ENCODE measurements at regions not wholly inside any gene's neighbourhood (a gene's known extent, or its start where the extent isn't known, plus 50 kb on each side); places are given as distances from the start of the nearest gene placed in this dataset.

DNA sequence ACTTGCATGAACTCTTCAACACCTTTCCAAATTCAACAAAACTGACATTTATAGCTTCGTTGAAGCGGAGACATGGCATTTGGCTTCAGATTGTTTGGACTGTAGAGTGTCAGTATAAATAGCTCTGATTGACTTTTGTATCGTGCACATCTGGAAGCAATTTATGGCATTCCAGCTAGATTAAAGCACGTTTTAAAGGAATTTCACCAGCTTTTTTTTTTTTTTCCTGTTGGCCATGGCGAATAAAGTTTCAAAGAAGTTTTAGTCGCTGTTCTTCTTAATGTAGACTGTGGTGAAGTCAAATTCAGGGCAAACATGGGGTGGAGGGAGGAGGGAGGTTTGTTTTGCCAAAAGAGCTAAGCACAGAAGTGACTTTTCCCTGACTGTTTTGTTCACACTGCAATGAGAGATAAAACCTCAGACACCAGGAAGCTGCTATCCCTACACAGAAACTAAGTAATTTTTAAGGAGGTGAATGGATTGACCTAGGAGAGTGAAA lies 391.0 kb upstream of the RARB start:
- ChIA-PET POLR2A (ENCODE audit: unreplicated experiment) (no interaction called here), CTCF (interaction anchor here (0.6 kb wide), 1 partner anchor 19 kb away, joined by 4 read pairs; no protein-coding TSS in a partner anchor)
- no peak overlapping the region for H3K14ac ChIP-seq (replicated peaks; ENCODE audit: low read depth, low read length)
- no peak overlapping the region for H2BK5ac ChIP-seq (ENCODE audit: low read depth, low read length, poor library complexity, severe bottlenecking)
- H3K4ac ChIP-seq (ENCODE audit: low read depth, low read length), result no peak overlapping the region
- no peaks in the 10 kb centered on the region for H3K4me1 ChIP-seq (ENCODE audit: control insufficient read depth, insufficient read depth, low read length)
- no peak overlapping the region for H4K91ac ChIP-seq (ENCODE audit: insufficient read depth, low read depth, low read length)
- H2BK15ac ChIP-seq (ENCODE audit: low read depth, low read length), result no peak overlapping the region
- ATAC-seq (ENCODE audit: low read depth) (no peak), DNase-seq (no peak)
- H4K20me1 ChIP-seq (ENCODE audit: insufficient read depth, low read length), result no peaks in the 10 kb centered on the region
- no peak overlapping the region for H2AK5ac ChIP-seq (ENCODE audit: low read depth, low read length)
- WGBS, 2 experiments (ENCODE audit: extremely low coverage in 2 of 2, insufficient read length in 1 of 2), result no CpG with 5 or more reads among the region's 6 CpGs
- no peak overlapping the region for H3K23ac ChIP-seq (ENCODE audit: low read depth, low read length)
- no peak overlapping the region for H3K9ac ChIP-seq (ENCODE audit: low read depth, low read length)
- no peaks in the 10 kb centered on the region for H3K9me3 ChIP-seq (ENCODE audit: control insufficient read depth, insufficient read depth, low read length)
- H3K4me3 ChIP-seq (ENCODE audit: insufficient read depth, low read depth, low read length), result no peak overlapping the region
- H2AFZ ChIP-seq (replicated peaks; ENCODE audit: low read length, poor library complexity), result no peak overlapping the region
- no peak overlapping the region for H2AK9ac ChIP-seq (replicated peaks; ENCODE audit: low read depth, low read length, poor library complexity)
- no peak overlapping the region for H3K4me2 ChIP-seq (ENCODE audit: low read depth, low read length)
- H3K27ac ChIP-seq (ENCODE audit: insufficient read depth, low read length), result no peak overlapping the region
- TF ChIP-seq, protein P1, sequence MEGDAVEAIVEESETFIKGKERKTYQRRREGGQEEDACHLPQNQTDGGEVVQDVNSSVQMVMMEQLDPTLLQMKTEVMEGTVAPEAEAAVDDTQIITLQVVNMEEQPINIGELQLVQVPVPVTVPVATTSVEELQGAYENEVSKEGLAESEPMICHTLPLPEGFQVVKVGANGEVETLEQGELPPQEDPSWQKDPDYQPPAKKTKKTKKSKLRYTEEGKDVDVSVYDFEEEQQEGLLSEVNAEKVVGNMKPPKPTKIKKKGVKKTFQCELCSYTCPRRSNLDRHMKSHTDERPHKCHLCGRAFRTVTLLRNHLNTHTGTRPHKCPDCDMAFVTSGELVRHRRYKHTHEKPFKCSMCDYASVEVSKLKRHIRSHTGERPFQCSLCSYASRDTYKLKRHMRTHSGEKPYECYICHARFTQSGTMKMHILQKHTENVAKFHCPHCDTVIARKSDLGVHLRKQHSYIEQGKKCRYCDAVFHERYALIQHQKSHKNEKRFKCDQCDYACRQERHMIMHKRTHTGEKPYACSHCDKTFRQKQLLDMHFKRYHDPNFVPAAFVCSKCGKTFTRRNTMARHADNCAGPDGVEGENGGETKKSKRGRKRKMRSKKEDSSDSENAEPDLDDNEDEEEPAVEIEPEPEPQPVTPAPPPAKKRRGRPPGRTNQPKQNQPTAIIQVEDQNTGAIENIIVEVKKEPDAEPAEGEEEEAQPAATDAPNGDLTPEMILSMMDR (conservative IDR thresholded peaks at IDR 0.05; ENCODE audit: low read depth, low read length), result no peak
- no peak overlapping the region for H4K5ac ChIP-seq (ENCODE audit: low read depth, low read length)
- no TSS peak for BruUV-seq (replicated peaks)
- H3K27me3 ChIP-seq (ENCODE audit: control insufficient read depth, insufficient read depth, low read length), result no peaks in the 10 kb centered on the region
- intact Hi-C loops (cut with micrococcal nuclease), result no loop called here
- no peak overlapping the region for H3K18ac ChIP-seq (ENCODE audit: low read depth, low read length)
- dilution Hi-C loops (cut with HindIII; ENCODE audit: low sequenced_read_pairs, unreplicated experiment), result no loop called here
- H2BK20ac ChIP-seq (ENCODE audit: low read depth, low read length), result no peak overlapping the region
- no peaks in the 10 kb centered on the region for H3K9me1 ChIP-seq (ENCODE audit: insufficient read depth, low read length)
- no peak overlapping the region for H3K56ac ChIP-seq (ENCODE audit: extremely low read depth, insufficient read depth, low read length)
- H4K8ac ChIP-seq (ENCODE audit: low read depth in 2 of 2, low read length in 2 of 2), result no peak overlapping the region
- no peak overlapping the region for H2BK120ac ChIP-seq (ENCODE audit: low read depth, low read length)
- no peaks in the 10 kb centered on the region for H3K36me3 ChIP-seq (ENCODE audit: control insufficient read depth, insufficient read depth, low read length)
- in situ Hi-C loops (cut with MboI; ENCODE audit: low sequenced_read_pairs), result no loop called here
- no peaks in the 10 kb centered on the region for H3K79me1 ChIP-seq (ENCODE audit: low read depth in 1 of 2, low read length in 2 of 2)
